Hepatocyte (in vitro differentiated cells): ENCODE measurements at regions not wholly inside any gene's neighbourhood (a gene's known extent, or its start where the extent isn't known, plus 50 kb on each side); places are given as distances from the start of the nearest gene placed in this dataset.

Experiments
- DNase-seq: peaks from one replicate; pipeline ENCODE4 v3.0.0-alpha.2; 2016; ENCODE audit warnings: low spot score
- H2AFZ ChIP-seq: fragments of 200-600 bp; sonication (generic); 2 replicates; pipeline ENCODE4 v1.6.0; 2016; ENCODE audit warnings: antibody characterized with exemption, mild to moderate bottlenecking
- H3K27ac ChIP-seq: fragments of 200-600 bp; sonication (generic); 2 replicates; pipeline ENCODE4 v1.5.1; 2016; ENCODE audit warnings: mild to moderate bottlenecking
- H3K27me3 ChIP-seq: fragments of 200-600 bp; sonication (generic); 2 replicates; pipeline ENCODE4 v1.6.1; 2016
- H3K36me3 ChIP-seq: fragments of 200-600 bp; sonication (generic); replicated peaks from 2 replicates; pipeline ENCODE4 v1.5.1; 2016; ENCODE audit warnings: low read depth; ENCODE audit not compliant: insufficient read depth
- H3K4me1 ChIP-seq: fragments of 200-600 bp; sonication (generic); 2 replicates; pipeline ENCODE4 v1.5.1; 2016; ENCODE audit warnings: mild to moderate bottlenecking, moderate library complexity; ENCODE audit not compliant: insufficient read depth
- H3K4me2 ChIP-seq: fragments of 200-600 bp; sonication (generic); 2 replicates; pipeline ENCODE4 v1.6.0; 2016
- H3K4me3 ChIP-seq: fragments of 200-600 bp; sonication (generic); 2 replicates; pipeline ENCODE4 v1.5.1; 2016; ENCODE audit warnings: mild to moderate bottlenecking
- H3K79me2 ChIP-seq: fragments of 200-600 bp; sonication (generic); 2 replicates; pipeline ENCODE4 v1.6.0; 2017; ENCODE audit warnings: mild to moderate bottlenecking
- H3K9me2 ChIP-seq: fragments of 200-600 bp; sonication (generic); replicated peaks from 2 replicates; pipeline ENCODE4 v1.6.0; 2017; ENCODE audit warnings: mild to moderate bottlenecking; ENCODE audit not compliant: insufficient read depth
- H3K9me3 ChIP-seq: fragments of 200-600 bp; sonication (generic); 2 replicates; pipeline ENCODE4 v1.5.1; 2016; ENCODE audit warnings: low read depth, mild to moderate bottlenecking
- H4K20me1 ChIP-seq: fragments of 200-600 bp; sonication (generic); 2 replicates; pipeline ENCODE4 v1.6.0; 2016; ENCODE audit warnings: mild to moderate bottlenecking; ENCODE audit not compliant: insufficient read depth, poor library complexity, severe bottlenecking
- CTCF ChIP-seq: fragments of 200-600 bp; sonication (generic); IDR thresholded peaks from 2 replicates; pipeline ENCODE4 v1.5.1; 2016; ENCODE audit warnings: antibody characterized with exemption, mild to moderate bottlenecking; ENCODE audit not compliant: poor library complexity
- EZH2 ChIP-seq: fragments of 200-600 bp; sonication (generic); IDR thresholded peaks from 2 replicates; pipeline ENCODE4 v1.6.1; 2016; ENCODE audit warnings: antibody characterized with exemption, mild to moderate bottlenecking, borderline replicate concordance
- EZH2phosphoT487 ChIP-seq: fragments of 200-600 bp; sonication (generic); IDR thresholded peaks from one replicate; pipeline ENCODE4 v1.6.1; 2018; ENCODE audit warnings: antibody characterized with exemption, mild to moderate bottlenecking, low read depth, moderate library complexity; ENCODE audit not compliant: unreplicated experiment, severe bottlenecking
- WGBS: methylation state at CpG from one replicate; pipeline ENCODE4 v1.1.6; 2016; ENCODE audit warnings: low lambda C conversion rate; ENCODE audit errors: missing lambda C conversion rate; 5-methylcytosine and 5-hydroxymethylcytosine counted together

- DNase-seq, result no peak
- H3K79me2 ChIP-seq, result no peaks in the 10 kb centered on the region
- H2AFZ ChIP-seq, result no peak overlapping the region
- H3K27me3 ChIP-seq, result peaks cover 3% of the 10 kb centered on the region
- no peak overlapping the region for H3K27ac ChIP-seq
- no peak overlapping the region for H3K4me3 ChIP-seq
- H3K9me2 ChIP-seq, result no peaks in the 10 kb centered on the region
- H4K20me1 ChIP-seq, result no peaks in the 10 kb centered on the region
- no peaks in the 10 kb centered on the region for H3K9me3 ChIP-seq
- TF ChIP-seq EZH2, result no peak
- 90% methylated on average over 3 of the region's 3 CpGs for WGBS
- no peak overlapping the region for H3K4me2 ChIP-seq
- H3K36me3 ChIP-seq, result no peaks in the 10 kb centered on the region
- H3K4me1 ChIP-seq, result no peaks in the 10 kb centered on the region
Observed at GRCh38 chr7:1336509-1336908, 103.8 kb downstream of the UNCX start.

DNA sequence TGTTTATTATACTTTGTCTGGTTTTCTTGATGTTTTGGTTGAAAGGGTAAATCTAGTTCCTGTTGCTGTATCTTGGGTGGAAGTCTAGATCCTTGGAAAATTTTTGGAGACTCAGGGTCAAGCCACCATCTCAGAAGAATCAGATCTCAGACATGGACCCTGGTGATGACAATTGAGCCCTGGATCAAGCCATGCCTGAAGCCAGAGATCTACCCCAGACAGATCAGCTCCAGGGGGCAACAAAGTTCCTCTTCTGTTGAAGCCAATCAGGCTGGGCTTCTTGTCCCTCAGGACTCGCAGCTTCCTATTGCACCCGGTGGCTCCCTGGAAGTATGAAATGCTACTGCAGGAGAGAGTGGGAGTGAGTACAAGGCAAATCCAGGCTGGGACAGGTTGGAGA lies 106.9 kb downstream of the UNCX start:
- no peak overlapping the region for H3K27ac ChIP-seq
- TF ChIP-seq EZH2phosphoT487 (no peak), EZH2 (no peak), CTCF (no peak)
- no peaks in the 10 kb centered on the region for H4K20me1 ChIP-seq
- WGBS, result 91% methylated on average over 2 of the region's 2 CpGs
- no peaks in the 10 kb centered on the region for H3K36me3 ChIP-seq
- no peak for DNase-seq
- H3K79me2 ChIP-seq, result no peaks in the 10 kb centered on the region
- no peaks in the 10 kb centered on the region for H3K4me1 ChIP-seq
- no peak overlapping the region for H2AFZ ChIP-seq
- H3K4me3 ChIP-seq, result no peak overlapping the region
- no peaks in the 10 kb centered on the region for H3K9me2 ChIP-seq
- peaks cover 3% of the 10 kb centered on the region for H3K27me3 ChIP-seq
- no peaks in the 10 kb centered on the region for H3K9me3 ChIP-seq
- H3K4me2 ChIP-seq, result no peak overlapping the region

GRCh38 chr7:1340031-1340430 lies 107.4 kb downstream of the UNCX start:
- Histone ChIP-seq H3K4me1 (no peaks in the 10 kb centered on the region), H4K20me1 (no peaks in the 10 kb centered on the region), H3K27me3 (peaks cover 3% of the 10 kb centered on the region), H2AFZ (no peak overlapping the region), H3K27ac (no peak overlapping the region), H3K9me3 (no peaks in the 10 kb centered on the region), H3K4me3 (no peak overlapping the region), H3K36me3 (no peaks in the 10 kb centered on the region), H3K4me2 (no peak overlapping the region), H3K79me2 (no peaks in the 10 kb centered on the region), H3K9me2 (no peaks in the 10 kb centered on the region)
- TF ChIP-seq CTCF (no peak), EZH2phosphoT487 (no peak), EZH2 (no peak)
- no peak for DNase-seq
- WGBS, result 84% methylated on average over 3 of the region's 3 CpGs

GRCh38 chr7:1340461-1341360 lies 108.0 kb downstream of the UNCX start:
- H3K4me2 ChIP-seq, result no peak overlapping the region
- peaks cover 3% of the 10 kb centered on the region for H3K27me3 ChIP-seq
- H3K79me2 ChIP-seq, result no peaks in the 10 kb centered on the region
- H2AFZ ChIP-seq, result no peak overlapping the region
- no peaks in the 10 kb centered on the region for H3K36me3 ChIP-seq
- no peak for DNase-seq
- no peak overlapping the region for H3K27ac ChIP-seq
- no peaks in the 10 kb centered on the region for H3K9me2 ChIP-seq
- TF ChIP-seq EZH2 (no peak), CTCF (no peak), EZH2phosphoT487 (no peak)
- H3K4me1 ChIP-seq, result no peaks in the 10 kb centered on the region
- no peak overlapping the region for H3K4me3 ChIP-seq
- WGBS, result 89% methylated on average over 29 of the region's 29 CpGs
- H3K9me3 ChIP-seq, result no peaks in the 10 kb centered on the region
- H4K20me1 ChIP-seq, result no peaks in the 10 kb centered on the region
